Mesendoderm (in vitro differentiated cells): ENCODE measurements at regions not wholly inside any gene's neighbourhood (a gene's known extent, or its start where the extent isn't known, plus 50 kb on each side); places are given as distances from the start of the nearest gene placed in this dataset.

Source experiments
- DNase-seq: peaks from one replicate; pipeline ENCODE4 v3.0.0; 2013
- H2AK5ac ChIP-seq: 2 replicates; pipeline ENCODE4 v1.6.1; 2013; ENCODE audit warnings: low read length, inconsistent platforms
- H2BK120ac ChIP-seq: 2 replicates; pipeline ENCODE4 v1.6.1; 2013; ENCODE audit warnings: low read depth, mild to moderate bottlenecking, low read length, moderate library complexity, mixed read lengths
- H2BK15ac ChIP-seq: replicated peaks from 2 replicates; pipeline ENCODE4 v1.6.1; 2013; ENCODE audit warnings: low read depth, mild to moderate bottlenecking, moderate library complexity
- H2BK5ac ChIP-seq: 2 replicates; pipeline ENCODE4 v1.6.1; 2013; ENCODE audit warnings: low read length, inconsistent platforms
- H3K18ac ChIP-seq: 2 replicates; pipeline ENCODE4 v1.6.1; 2013; ENCODE audit warnings: mild to moderate bottlenecking, low read length, mixed read lengths
- H3K23ac ChIP-seq: one replicate; pipeline ENCODE4 v1.6.1; 2013; ENCODE audit warnings: low read length
- H3K27ac ChIP-seq: 2 replicates; pipeline ENCODE4 v1.5.1; 2013; ENCODE audit warnings: low read depth, mild to moderate bottlenecking, inconsistent platforms, low read length, moderate library complexity
- H3K27me3 ChIP-seq: 2 replicates; pipeline ENCODE4 v1.6.1; 2013; ENCODE audit warnings: low read length, control low read depth, mild to moderate bottlenecking, inconsistent platforms; ENCODE audit not compliant: insufficient read depth, poor library complexity
- H3K36me3 ChIP-seq: 2 replicates; pipeline ENCODE4 v1.6.1; 2013; ENCODE audit warnings: low read length, inconsistent platforms; ENCODE audit not compliant: control insufficient read depth, insufficient read depth
- H3K4ac ChIP-seq: one replicate; pipeline ENCODE4 v1.6.1; 2013; ENCODE audit warnings: low read depth, mild to moderate bottlenecking, low read length, moderate library complexity
- H3K4me1 ChIP-seq: 2 replicates; pipeline ENCODE4 v1.6.1; 2013; ENCODE audit warnings: low read depth, low read length, inconsistent platforms; ENCODE audit not compliant: control insufficient read depth
- H3K4me2 ChIP-seq: 2 replicates; pipeline ENCODE4 v1.6.1; 2013; ENCODE audit warnings: low read length
- H3K4me3 ChIP-seq: 2 replicates; pipeline ENCODE4 v1.5.1; 2013; ENCODE audit warnings: mild to moderate bottlenecking, low read length
- H3K56ac ChIP-seq: one replicate; pipeline ENCODE4 v1.6.1; 2013; ENCODE audit warnings: low read length
- H3K79me1 ChIP-seq: 2 replicates; pipeline ENCODE4 v1.6.1; 2013; ENCODE audit warnings: low read length, inconsistent platforms
- H3K79me2 ChIP-seq: 2 replicates; pipeline ENCODE4 v1.6.1; 2013; ENCODE audit warnings: mild to moderate bottlenecking, low read length; ENCODE audit not compliant: control insufficient read depth, insufficient read depth
- H3K9ac ChIP-seq: 2 replicates; pipeline ENCODE4 v1.6.1; 2013; ENCODE audit warnings: low read length, inconsistent platforms
- H4K5ac ChIP-seq: one replicate; pipeline ENCODE4 v1.6.1; 2013; ENCODE audit warnings: low read length
- H4K8ac ChIP-seq: one replicate; pipeline ENCODE4 v1.6.1; 2013; ENCODE audit warnings: low read depth, mild to moderate bottlenecking, control low read depth, low read length, moderate library complexity
- WGBS: extraction: QIAGEN DNeasy Blood & Tissue Kit; methylation state at CpG from one replicate; pipeline ENCODE4 v1.1.7; 2013; ENCODE audit warnings: low lambda C conversion rate, missing lambda C conversion rate; ENCODE audit not compliant: insufficient coverage; ENCODE audit errors: extremely low coverage; 5-methylcytosine and 5-hydroxymethylcytosine counted together

GRCh38 chr2:144606466-144607095, 86.7 kb upstream of the ZEB2 start:
- no peak overlapping the region for H3K4ac ChIP-seq
- H4K5ac ChIP-seq, result no peak overlapping the region
- H3K79me2 ChIP-seq, result no peaks in the 10 kb centered on the region
- H3K56ac ChIP-seq, result no peak overlapping the region
- no peak overlapping the region for H4K8ac ChIP-seq
- H2BK5ac ChIP-seq, result no peak overlapping the region
- no peaks in the 10 kb centered on the region for H3K79me1 ChIP-seq
- no peak overlapping the region for H3K23ac ChIP-seq
- no peaks in the 10 kb centered on the region for H3K27me3 ChIP-seq
- H3K4me1 ChIP-seq, result no peaks in the 10 kb centered on the region
- DNase-seq, result no peak
- no peak overlapping the region for H2AK5ac ChIP-seq
- no peak overlapping the region for H2BK120ac ChIP-seq
- no peak overlapping the region for H3K18ac ChIP-seq
- WGBS, result no CpG with 5 or more reads among the region's 1 CpG
- H3K36me3 ChIP-seq, result no peaks in the 10 kb centered on the region
- no peak overlapping the region for H3K27ac ChIP-seq
- H3K9ac ChIP-seq, result no peak overlapping the region
- no peak overlapping the region for H2BK15ac ChIP-seq
- no peak overlapping the region for H3K4me2 ChIP-seq
- H3K4me3 ChIP-seq, result no peak overlapping the region

GRCh38 chr2:144605231-144605840, 85.4 kb upstream of the ZEB2 start:
- WGBS, result no CpG with 5 or more reads among the region's 7 CpGs
- H2BK120ac ChIP-seq, result no peak overlapping the region
- DNase-seq, result no peak
- no peak overlapping the region for H2AK5ac ChIP-seq
- H2BK15ac ChIP-seq, result no peak overlapping the region
- H3K4me1 ChIP-seq, result no peaks in the 10 kb centered on the region
- no peak overlapping the region for H3K18ac ChIP-seq
- H3K4me3 ChIP-seq, result no peak overlapping the region
- no peaks in the 10 kb centered on the region for H3K79me1 ChIP-seq
- no peaks in the 10 kb centered on the region for H3K27me3 ChIP-seq
- no peak overlapping the region for H3K9ac ChIP-seq
- H4K8ac ChIP-seq, result no peak overlapping the region
- H3K36me3 ChIP-seq, result no peaks in the 10 kb centered on the region
- H3K23ac ChIP-seq, result no peak overlapping the region
- H2BK5ac ChIP-seq, result no peak overlapping the region
- H3K4ac ChIP-seq, result no peak overlapping the region
- H3K4me2 ChIP-seq, result no peak overlapping the region
- H3K79me2 ChIP-seq, result no peaks in the 10 kb centered on the region
- H3K56ac ChIP-seq, result no peak overlapping the region
- H3K27ac ChIP-seq, result no peak overlapping the region
- H4K5ac ChIP-seq, result no peak overlapping the region

GRCh38 chr2:144603334-144603733, 83.4 kb upstream of the ZEB2 start:
- no peaks in the 10 kb centered on the region for H3K79me1 ChIP-seq
- no peak overlapping the region for H3K18ac ChIP-seq
- no CpG with 5 or more reads among the region's 2 CpGs for WGBS
- H3K4ac ChIP-seq, result no peak overlapping the region
- H3K36me3 ChIP-seq, result no peaks in the 10 kb centered on the region
- no peak overlapping the region for H2AK5ac ChIP-seq
- no peak overlapping the region for H3K4me2 ChIP-seq
- no peak for DNase-seq
- H3K4me1 ChIP-seq, result peaks cover 7% of the 10 kb centered on the region
- H3K4me3 ChIP-seq, result no peak overlapping the region
- no peak overlapping the region for H3K9ac ChIP-seq
- no peaks in the 10 kb centered on the region for H3K27me3 ChIP-seq
- H3K56ac ChIP-seq, result no peak overlapping the region
- no peak overlapping the region for H4K8ac ChIP-seq
- no peaks in the 10 kb centered on the region for H3K79me2 ChIP-seq
- no peak overlapping the region for H4K5ac ChIP-seq
- H3K27ac ChIP-seq, result no peak overlapping the region
- H3K23ac ChIP-seq, result no peak overlapping the region
- H2BK120ac ChIP-seq, result no peak overlapping the region
- H2BK5ac ChIP-seq, result no peak overlapping the region
- no peak overlapping the region for H2BK15ac ChIP-seq

- H4K8ac ChIP-seq, result no peak overlapping the region
- H3K79me2 ChIP-seq, result no peaks in the 10 kb centered on the region
- no peaks in the 10 kb centered on the region for H3K27me3 ChIP-seq
- H3K4me2 ChIP-seq, result no peak overlapping the region
- peaks cover 18% of the 10 kb centered on the region for H3K4me1 ChIP-seq
- WGBS, result no CpG with 5 or more reads among the region's 5 CpGs
- no peak overlapping the region for H2BK15ac ChIP-seq
- no peak for DNase-seq
- no peak overlapping the region for H3K4me3 ChIP-seq
- H3K9ac ChIP-seq, result no peak overlapping the region
- no peaks in the 10 kb centered on the region for H3K36me3 ChIP-seq
- peak overlapping the region; percentile 43 for H2BK5ac ChIP-seq
- H2BK120ac ChIP-seq, result no peak overlapping the region
- no peak overlapping the region for H3K4ac ChIP-seq
- H4K5ac ChIP-seq, result peak overlapping the region; percentile 26
- H3K79me1 ChIP-seq, result no peaks in the 10 kb centered on the region
- no peak overlapping the region for H3K27ac ChIP-seq
- H3K56ac ChIP-seq, result no peak overlapping the region
- no peak overlapping the region for H3K23ac ChIP-seq
- H2AK5ac ChIP-seq, result peak overlapping the region; percentile 56
- no peak overlapping the region for H3K18ac ChIP-seq
These were observed 79.0 kb upstream of the ZEB2 start for GRCh38 chr2:144598906-144599305.

- no peak for DNase-seq
- Histone ChIP-seq H3K79me1 (no peaks in the 10 kb centered on the region), H3K36me3 (no peaks in the 10 kb centered on the region), H3K27ac (no peak overlapping the region), H3K4me2 (no peak overlapping the region), H3K23ac (no peak overlapping the region), H4K5ac (no peak overlapping the region), H3K27me3 (no peaks in the 10 kb centered on the region), H2BK120ac (no peak overlapping the region), H3K4me1 (peaks cover 18% of the 10 kb centered on the region), H3K18ac (no peak overlapping the region), H3K4me3 (no peak overlapping the region), H2BK15ac (no peak overlapping the region), H3K4ac (no peak overlapping the region), H3K9ac (no peak overlapping the region), H2BK5ac (no peak overlapping the region), H3K56ac (no peak overlapping the region), H3K79me2 (no peaks in the 10 kb centered on the region), H4K8ac (no peak overlapping the region), H2AK5ac (no peak overlapping the region)
- WGBS, result no CpG with 5 or more reads among the region's 6 CpGs
These were observed 78.1 kb upstream of the ZEB2 start for GRCh38 chr2:144597894-144598593.
